ENCODE measurements at regions not wholly inside any gene's neighbourhood (a gene's known extent, or its start where the extent isn't known, plus 50 kb on each side); places are given as distances from the start of the nearest gene placed in this dataset.

GRCh38 chr4:11719879-11720278 is 291.2 kb upstream of the HS3ST1 start (continued):
- TF ChIP-seq ZFP36 (IDR thresholded peaks at IDR 0.05; ENCODE audit: low read depth, low read length, partially characterized antibody) (no peak), TAF15 (IDR thresholded peaks at IDR 0.05; ENCODE audit: low read depth, low read length) (no peak), ZBTB26 (CRISPR knock-in tag; IDR thresholded peaks at IDR 0.05) (no peak), ZNF134 (CRISPR knock-in tag; conservative IDR thresholded peaks at IDR 0.05) (no peak), NEUROD1 (IDR thresholded peaks at IDR 0.05; ENCODE audit: borderline replicate concordance, low read depth, low read length, partially characterized antibody) (no peak), IRF2 (CRISPR knock-in tag; IDR thresholded peaks at IDR 0.05) (no peak)

GRCh38 chr4:11715753-11716521 is 287.2 kb upstream of the HS3ST1 start:
- Histone ChIP-seq H3K9me3 (replicated peaks; ENCODE audit: control insufficient read depth, insufficient read depth, low read depth, low read length) (no peaks in the 10 kb centered on the region), H3K4me2 (ENCODE audit: insufficient read depth, low read length) (no peak overlapping the region), H3K79me2 (ENCODE audit: control insufficient read depth, insufficient read depth, low read length) (no peaks in the 10 kb centered on the region), H3K27me3 (ENCODE audit: control insufficient read depth in 2 of 2, insufficient read depth in 2 of 2, low read length in 2 of 2) (no peaks in the 10 kb centered on the region), H3K4me3 (no peak overlapping the region), H3K4me1 (replicated peaks in 1 of 2; ENCODE audit: control insufficient read depth in 2 of 2, insufficient read depth in 2 of 2, low read length in 2 of 2) (no peaks in the 10 kb centered on the region), H4K20me1 (replicated peaks; ENCODE audit: control insufficient read depth, insufficient read depth, low read length) (no peaks in the 10 kb centered on the region), H3K27ac (ENCODE audit: extremely low read depth, low read depth, low read length) (no peak overlapping the region), H2AFZ (ENCODE audit: low read depth, low read length) (no peak overlapping the region), H3K36me3 (ENCODE audit: control insufficient read depth, insufficient read depth, low read length) (no peaks in the 10 kb centered on the region), H3K9me1 (ENCODE audit: control insufficient read depth, insufficient read depth, low read length) (no peaks in the 10 kb centered on the region), H3K9ac (ENCODE audit: insufficient read depth in 1 of 2, low read depth in 2 of 2, low read length in 2 of 2) (no peak overlapping the region)
- ChIA-PET POLR2A (no interaction called here), CTCF (ENCODE audit: low intra/inter-chr PET ratio) (no interaction called here)
- in situ Hi-C loops (cut with MboI), result no loop called here
- DNase-seq (ENCODE audit: extremely low read depth in 1 of 4, low spot score in 3 of 4) (no peak), ATAC-seq (no peak), FAIRE-seq (no peak)
- BruUV-seq (replicated peaks), result no TSS peak
- intact Hi-C loops (cut with micrococcal nuclease), result no loop called here
- WGBS (ENCODE audit: insufficient coverage, low coverage, missing lambda C conversion rate), result 0% methylated on average over 3 of the region's 3 CpGs
- TF ChIP-seq, protein P1, sequence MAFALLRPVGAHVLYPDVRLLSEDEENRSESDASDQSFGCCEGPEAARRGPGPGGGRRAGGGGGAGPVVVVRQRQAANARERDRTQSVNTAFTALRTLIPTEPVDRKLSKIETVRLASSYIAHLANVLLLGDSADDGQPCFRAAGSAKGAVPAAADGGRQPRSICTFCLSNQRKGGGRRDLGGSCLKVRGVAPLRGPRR (CRISPR knock-in tag; IDR thresholded peaks at IDR 0.05), result no peak
- TF ChIP-seq, protein P2, sequence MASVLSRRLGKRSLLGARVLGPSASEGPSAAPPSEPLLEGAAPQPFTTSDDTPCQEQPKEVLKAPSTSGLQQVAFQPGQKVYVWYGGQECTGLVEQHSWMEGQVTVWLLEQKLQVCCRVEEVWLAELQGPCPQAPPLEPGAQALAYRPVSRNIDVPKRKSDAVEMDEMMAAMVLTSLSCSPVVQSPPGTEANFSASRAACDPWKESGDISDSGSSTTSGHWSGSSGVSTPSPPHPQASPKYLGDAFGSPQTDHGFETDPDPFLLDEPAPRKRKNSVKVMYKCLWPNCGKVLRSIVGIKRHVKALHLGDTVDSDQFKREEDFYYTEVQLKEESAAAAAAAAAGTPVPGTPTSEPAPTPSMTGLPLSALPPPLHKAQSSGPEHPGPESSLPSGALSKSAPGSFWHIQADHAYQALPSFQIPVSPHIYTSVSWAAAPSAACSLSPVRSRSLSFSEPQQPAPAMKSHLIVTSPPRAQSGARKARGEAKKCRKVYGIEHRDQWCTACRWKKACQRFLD (CRISPR knock-in tag; IDR thresholded peaks at IDR 0.05), result no peak
- no peak for TF ChIP-seq NBN (IDR thresholded peaks at IDR 0.05; ENCODE audit: low read depth)
- no peak for TF ChIP-seq C11orf30 (IDR thresholded peaks at IDR 0.05; ENCODE audit: low read depth)
- no peak for TF ChIP-seq FOS (IDR thresholded peaks at IDR 0.05; ENCODE audit: extremely low read depth, insufficient read length)
- TF ChIP-seq MTA3 (IDR thresholded peaks at IDR 0.05; ENCODE audit: borderline replicate concordance), result no peak
- TF ChIP-seq, protein P3, sequence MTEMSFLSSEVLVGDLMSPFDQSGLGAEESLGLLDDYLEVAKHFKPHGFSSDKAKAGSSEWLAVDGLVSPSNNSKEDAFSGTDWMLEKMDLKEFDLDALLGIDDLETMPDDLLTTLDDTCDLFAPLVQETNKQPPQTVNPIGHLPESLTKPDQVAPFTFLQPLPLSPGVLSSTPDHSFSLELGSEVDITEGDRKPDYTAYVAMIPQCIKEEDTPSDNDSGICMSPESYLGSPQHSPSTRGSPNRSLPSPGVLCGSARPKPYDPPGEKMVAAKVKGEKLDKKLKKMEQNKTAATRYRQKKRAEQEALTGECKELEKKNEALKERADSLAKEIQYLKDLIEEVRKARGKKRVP (CRISPR knock-in tag; IDR thresholded peaks at IDR 0.05), result no peak
- no peak for TF ChIP-seq HMG20A (CRISPR knock-in tag; conservative IDR thresholded peaks at IDR 0.05)
- TF ChIP-seq, protein P4, sequence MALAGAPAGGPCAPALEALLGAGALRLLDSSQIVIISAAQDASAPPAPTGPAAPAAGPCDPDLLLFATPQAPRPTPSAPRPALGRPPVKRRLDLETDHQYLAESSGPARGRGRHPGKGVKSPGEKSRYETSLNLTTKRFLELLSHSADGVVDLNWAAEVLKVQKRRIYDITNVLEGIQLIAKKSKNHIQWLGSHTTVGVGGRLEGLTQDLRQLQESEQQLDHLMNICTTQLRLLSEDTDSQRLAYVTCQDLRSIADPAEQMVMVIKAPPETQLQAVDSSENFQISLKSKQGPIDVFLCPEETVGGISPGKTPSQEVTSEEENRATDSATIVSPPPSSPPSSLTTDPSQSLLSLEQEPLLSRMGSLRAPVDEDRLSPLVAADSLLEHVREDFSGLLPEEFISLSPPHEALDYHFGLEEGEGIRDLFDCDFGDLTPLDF (CRISPR knock-in tag; IDR thresholded peaks at IDR 0.05), result no peak

All from K562 (cell line).